HEK293T (cell line): ENCODE measurements at regions not wholly inside any gene's neighbourhood (a gene's known extent, or its start where the extent isn't known, plus 50 kb on each side); places are given as distances from the start of the nearest gene placed in this dataset.

ENCODE experiments used
- BHLHE40 ChIP-seq: fragments of 450-650 bp; IDR thresholded peaks from 2 replicates; pipeline ENCODE4 v1.6.1; 2016; ENCODE audit warnings: mild to moderate bottlenecking, moderate library complexity, borderline replicate concordance
- FOXK2 ChIP-seq: fragments of 450-650 bp; IDR thresholded peaks from 2 replicates; pipeline ENCODE4 v1.6.1; 2016; ENCODE audit warnings: mild to moderate bottlenecking
- FOXM1 ChIP-seq: fragments of 450-650 bp; IDR thresholded peaks from 2 replicates; pipeline ENCODE4 v1.6.1; 2017; ENCODE audit warnings: mild to moderate bottlenecking, borderline replicate concordance
- NFRKB ChIP-seq: fragments of 450-650 bp; IDR thresholded peaks from 2 replicates; pipeline ENCODE4 v1.6.1; 2016; ENCODE audit warnings: mild to moderate bottlenecking, moderate library complexity
- SUZ12 ChIP-seq: fragments of 450-650 bp; IDR thresholded peaks from 2 replicates; pipeline ENCODE4 v1.6.1; 2016; ENCODE audit warnings: mild to moderate bottlenecking
- TARDBP ChIP-seq: fragments of 450-650 bp; IDR thresholded peaks from 2 replicates; pipeline ENCODE4 v1.6.1; 2016

- TF ChIP-seq FOXK2: no peak
- no peak for TF ChIP-seq SUZ12
- no peak for TF ChIP-seq NFRKB
- no peak for TF ChIP-seq FOXM1
- TF ChIP-seq TARDBP: no peak
- TF ChIP-seq BHLHE40: no peak
Observed at GRCh38 chr2:47656715-47657600, 86.2 kb upstream of the KCNK12 start.
